Body of pancreas (tissue), 4 donors: ENCODE measurements at regions not wholly inside any gene's neighbourhood (a gene's known extent, or its start where the extent isn't known, plus 50 kb on each side); places are given as distances from the start of the nearest gene placed in this dataset.

ENCODE experiments used
- ATAC-seq: fragments of 150-250 bp; one replicate; pipeline ENCODE4 v1.9.1; 2016
- DNase-seq, 4 donors: peaks; one replicate each; pipeline ENCODE4 v3.0.0-alpha.2; 2019
- H3K27ac ChIP-seq, 4 donors: fragments of 200-600 bp; sonication (generic); 1 replicate in 3 of 4; 2 replicates in 1 of 4; pipeline versions ENCODE4 v1.5.1 to v1.6.1; 2016 to 2019; ENCODE audit warnings: mild to moderate bottlenecking in 1 of 4, mixed read lengths in 1 of 4, moderate library complexity in 1 of 4
- H3K27me3 ChIP-seq, 2 donors: fragments of 200-600 bp; sonication (generic); one replicate each; pipeline ENCODE4 v1.6.0; 2016; ENCODE audit warnings: mild to moderate bottlenecking in 1 of 2
- H3K36me3 ChIP-seq, 2 donors: fragments of 200-600 bp; sonication (generic); replicated peaks in 1 of 2; 2 replicates each; pipeline ENCODE4 v1.5.1; 2016; ENCODE audit warnings: low read depth in 2 of 2; ENCODE audit not compliant: insufficient read depth in 1 of 2
- H3K4me1 ChIP-seq: fragments of 200-600 bp; sonication (generic); one replicate; pipeline ENCODE4 v1.6.0; 2016
- H3K4me3 ChIP-seq, 2 donors: fragments of 200-600 bp; sonication (generic); 1 replicate in 1 of 2; 2 replicates in 1 of 2; pipeline ENCODE4 v1.5.1; 2016 to 2019
- H3K9me3 ChIP-seq, 3 donors: fragments of 200-600 bp; sonication (generic); 1 replicate in 2 of 3; 2 replicates in 1 of 3; pipeline ENCODE4 v1.5.1; 2016
- POLR2A ChIP-seq, 3 donors: fragments of 450-650 bp; IDR thresholded peaks; one replicate each; pipeline ENCODE4 v1.6.1; 2016; ENCODE audit warnings: antibody characterized with exemption in 3 of 3, mild to moderate bottlenecking in 2 of 3
- WGBS, 2 donors: methylation state at CpG; one replicate each; pipeline ENCODE4 v1.1.5; 2017; 5-methylcytosine and 5-hydroxymethylcytosine counted together
- intact Hi-C: fragments of 100-400 bp; cut with DNase I; formaldehyde crosslinking; loops from one replicate; pipeline ENCODE4 v1.15.1; 2023
- TF ChIP-seq, protein P1 (sequence below), 7 experiments: fragments of 450-650 bp in 4 of 7; fragments of 200-600 bp in 3 of 7; sonication (generic) in 3 of 7; IDR thresholded peaks; one replicate each; pipeline ENCODE4 v1.5.1; 2016 to 2019; ENCODE audit warnings: antibody characterized with exemption in 7 of 7

DNA sequence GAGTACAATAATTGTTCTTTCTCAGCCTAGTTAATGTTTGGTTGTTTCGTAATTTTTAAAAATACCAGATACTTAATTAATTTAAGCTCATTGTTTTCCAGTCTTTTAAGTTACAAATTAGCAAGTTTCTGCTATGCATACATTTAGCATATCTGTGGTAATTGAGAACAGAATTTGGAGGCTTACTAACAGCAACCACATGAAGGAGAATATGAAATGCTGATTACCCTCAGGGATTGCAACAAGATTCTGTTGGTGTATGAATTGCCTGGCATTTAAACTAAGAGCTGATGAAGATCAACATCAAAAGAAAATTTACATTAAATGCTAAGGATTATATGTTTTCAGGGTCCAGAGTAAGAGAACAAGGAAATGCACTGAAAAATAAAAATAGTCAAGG, 580.0 kb upstream of the INTU start:
- TF ChIP-seq POLR2A (IDR thresholded peaks at IDR 0.05): no peak
- H3K4me3 ChIP-seq: no peak overlapping the region
- no peaks in the 10 kb centered on the region for H3K36me3 ChIP-seq
- 69 to 72% methylated on average over 1 of the region's 1 CpG for WGBS, 2 donors
- no peak overlapping the region for H3K27ac ChIP-seq
- DNase-seq: no peak
- intact Hi-C loops: no loop called here
- no peak for ATAC-seq
- peaks cover 0 to 7% (median 0%) of the 10 kb centered on the region in 3 donors for H3K9me3 ChIP-seq
- no peaks in the 10 kb centered on the region for H3K27me3 ChIP-seq
- H3K4me1 ChIP-seq: no peaks in the 10 kb centered on the region

DNA sequence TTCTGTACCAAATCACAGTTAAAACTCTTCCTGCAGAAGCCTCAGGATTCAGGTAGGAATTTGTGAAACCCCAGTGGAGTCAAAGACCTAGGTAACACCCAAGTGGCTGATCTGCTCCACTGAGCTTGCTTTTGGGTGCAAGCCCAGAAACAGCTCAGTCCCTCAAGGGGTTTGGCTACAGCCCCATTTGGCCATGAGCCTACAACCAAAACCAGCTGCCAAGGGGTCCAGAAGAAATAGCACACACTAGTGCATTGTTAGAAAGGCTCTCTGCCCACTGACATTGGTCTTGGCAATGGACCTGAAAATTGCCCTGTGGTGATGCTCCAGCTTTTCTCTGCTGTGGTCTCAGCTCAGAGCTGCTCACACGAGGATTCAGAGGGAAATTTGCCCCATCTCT, 577.4 kb upstream of the INTU start:
- H3K27me3 ChIP-seq: no peaks in the 10 kb centered on the region
- 14 to 42% methylated on average over 1 of the region's 1 CpG for WGBS, 2 donors
- no peaks in the 10 kb centered on the region for H3K4me1 ChIP-seq
- DNase-seq: no peak
- no peak overlapping the region for H3K27ac ChIP-seq
- H3K36me3 ChIP-seq: no peaks in the 10 kb centered on the region
- no peak for ATAC-seq
- intact Hi-C loops: no loop called here
- H3K4me3 ChIP-seq: no peak overlapping the region
- TF ChIP-seq, protein P1, sequence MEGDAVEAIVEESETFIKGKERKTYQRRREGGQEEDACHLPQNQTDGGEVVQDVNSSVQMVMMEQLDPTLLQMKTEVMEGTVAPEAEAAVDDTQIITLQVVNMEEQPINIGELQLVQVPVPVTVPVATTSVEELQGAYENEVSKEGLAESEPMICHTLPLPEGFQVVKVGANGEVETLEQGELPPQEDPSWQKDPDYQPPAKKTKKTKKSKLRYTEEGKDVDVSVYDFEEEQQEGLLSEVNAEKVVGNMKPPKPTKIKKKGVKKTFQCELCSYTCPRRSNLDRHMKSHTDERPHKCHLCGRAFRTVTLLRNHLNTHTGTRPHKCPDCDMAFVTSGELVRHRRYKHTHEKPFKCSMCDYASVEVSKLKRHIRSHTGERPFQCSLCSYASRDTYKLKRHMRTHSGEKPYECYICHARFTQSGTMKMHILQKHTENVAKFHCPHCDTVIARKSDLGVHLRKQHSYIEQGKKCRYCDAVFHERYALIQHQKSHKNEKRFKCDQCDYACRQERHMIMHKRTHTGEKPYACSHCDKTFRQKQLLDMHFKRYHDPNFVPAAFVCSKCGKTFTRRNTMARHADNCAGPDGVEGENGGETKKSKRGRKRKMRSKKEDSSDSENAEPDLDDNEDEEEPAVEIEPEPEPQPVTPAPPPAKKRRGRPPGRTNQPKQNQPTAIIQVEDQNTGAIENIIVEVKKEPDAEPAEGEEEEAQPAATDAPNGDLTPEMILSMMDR (IDR thresholded peaks at IDR 0.05): no peak
- TF ChIP-seq POLR2A (IDR thresholded peaks at IDR 0.05): no peak
- peaks cover 0 to 7% (median 0%) of the 10 kb centered on the region in 3 donors for H3K9me3 ChIP-seq

DNA sequence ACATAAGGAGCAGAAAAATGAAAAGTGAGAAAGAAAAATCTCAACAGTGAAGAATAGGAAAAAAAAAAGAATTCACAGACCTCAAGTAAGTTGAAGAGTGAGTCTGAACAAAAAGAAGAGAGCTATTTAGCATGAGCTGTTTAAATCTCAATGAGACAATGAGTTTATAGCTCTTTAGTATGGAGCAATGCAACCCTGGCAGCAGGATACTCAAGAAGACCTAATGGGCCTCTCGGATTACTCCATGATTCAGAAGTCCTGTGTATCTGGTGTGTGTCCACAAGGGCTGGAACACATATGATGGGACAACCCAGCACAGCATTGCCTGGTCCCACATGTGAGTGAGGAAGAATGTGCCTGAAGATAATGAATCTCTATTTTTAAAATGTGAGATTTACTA, 563.1 kb upstream of the INTU start:
- H3K4me3 ChIP-seq: no peak overlapping the region
- no peak overlapping the region for H3K27ac ChIP-seq
- ATAC-seq (no peak), DNase-seq (no peak)
- no peaks in the 10 kb centered on the region for H3K27me3 ChIP-seq
- 52 to 71% methylated on average over 1 of the region's 1 CpG for WGBS, 2 donors
- H3K36me3 ChIP-seq: no peaks in the 10 kb centered on the region
- no peaks in the 10 kb centered on the region for H3K9me3 ChIP-seq
- intact Hi-C loops: no loop called here
- TF ChIP-seq POLR2A (IDR thresholded peaks at IDR 0.05): no peak
- TF ChIP-seq, protein P1 (IDR thresholded peaks at IDR 0.05): no peak
- H3K4me1 ChIP-seq: no peaks in the 10 kb centered on the region

DNA sequence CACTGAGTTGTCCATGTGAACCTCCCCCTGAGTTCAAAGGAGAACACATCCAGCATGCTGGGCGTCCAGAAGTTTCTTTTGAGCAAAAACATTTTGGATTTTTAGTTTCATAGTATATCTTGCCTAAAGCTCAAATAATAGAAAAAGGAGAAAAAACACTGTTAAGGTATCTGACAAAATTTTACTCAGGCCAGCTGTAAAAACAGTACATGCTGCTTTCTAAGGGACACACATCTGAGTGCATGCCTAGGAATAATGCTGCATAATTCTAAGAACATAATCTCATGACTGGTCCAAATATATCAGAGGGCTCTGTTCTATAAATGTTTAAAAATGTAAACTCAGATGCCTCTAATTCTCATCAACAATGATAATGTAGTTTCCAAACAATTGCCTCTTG, 561.3 kb upstream of the INTU start:
- H3K4me1 ChIP-seq: no peaks in the 10 kb centered on the region
- H3K27me3 ChIP-seq: no peaks in the 10 kb centered on the region
- TF ChIP-seq, protein P1 (IDR thresholded peaks at IDR 0.05): no peak
- TF ChIP-seq POLR2A (IDR thresholded peaks at IDR 0.05): no peak
- no peak for DNase-seq
- H3K9me3 ChIP-seq: no peaks in the 10 kb centered on the region
- intact Hi-C loops: no loop called here
- WGBS, 2 donors: 42 to 55% methylated on average over 1 of the region's 1 CpG
- H3K36me3 ChIP-seq: no peaks in the 10 kb centered on the region
- H3K4me3 ChIP-seq: no peak overlapping the region
- no peak overlapping the region for H3K27ac ChIP-seq
- no peak for ATAC-seq

DNA sequence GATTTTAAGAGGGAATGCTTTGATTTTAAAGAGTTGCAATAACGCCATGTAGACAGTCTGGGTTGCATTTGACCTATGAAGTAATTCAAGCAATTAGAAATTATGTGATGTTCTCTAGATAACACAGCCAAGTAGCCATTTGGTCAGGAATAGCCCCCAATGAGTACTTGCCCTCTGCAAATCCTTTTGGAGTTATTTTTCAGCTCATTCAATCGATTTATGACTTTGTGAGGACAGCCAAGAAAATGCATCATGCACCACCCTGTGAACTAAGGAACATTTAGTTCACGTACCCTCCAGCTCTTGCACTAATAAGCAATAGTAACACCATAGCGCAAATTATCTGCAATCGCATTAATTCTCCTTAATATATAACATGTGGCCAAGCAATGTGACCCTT, 552.6 kb upstream of the INTU start:
- DNase-seq (no peak), ATAC-seq (no peak)
- intact Hi-C loops: no loop called here
- no peaks in the 10 kb centered on the region for H3K27me3 ChIP-seq
- no peaks in the 10 kb centered on the region for H3K36me3 ChIP-seq
- H3K27ac ChIP-seq: no peak overlapping the region
- H3K4me3 ChIP-seq: no peak overlapping the region
- H3K9me3 ChIP-seq: no peaks in the 10 kb centered on the region
- 56 to 74% methylated on average over 5 of the region's 5 CpGs for WGBS, 2 donors
- TF ChIP-seq POLR2A (IDR thresholded peaks at IDR 0.05): no peak
- TF ChIP-seq, protein P1 (IDR thresholded peaks at IDR 0.05): no peak
- H3K4me1 ChIP-seq: no peaks in the 10 kb centered on the region
